ENCODE measurements at regions not wholly inside any gene's neighbourhood (a gene's known extent, or its start where the extent isn't known, plus 50 kb on each side); places are given as distances from the start of the nearest gene placed in this dataset.

GRCh38 chr7:52518869-52519268, 516.6 kb upstream of the POM121L12 start:
- no peak for TF ChIP-seq CTCF (IDR thresholded peaks at IDR 0.05; ENCODE audit: low read depth, low read length, poor library complexity, severe bottlenecking)
- no peak for TF ChIP-seq EZH2phosphoT487 (IDR thresholded peaks at IDR 0.05; ENCODE audit: borderline replicate concordance, low read length)

All from DOHH2 (cell line).